ENCODE measurements at regions not wholly inside any gene's neighbourhood (a gene's known extent, or its start where the extent isn't known, plus 50 kb on each side); places are given as distances from the start of the nearest gene placed in this dataset.

- TF ChIP-seq ZBTB7A (CRISPR knock-in tag; IDR thresholded peaks at IDR 0.05) (no peak), SMAD3 (CRISPR knock-in tag; IDR thresholded peaks at IDR 0.05) (no peak), ZNF577 (CRISPR knock-in tag; IDR thresholded peaks at IDR 0.05; ENCODE audit: borderline replicate concordance, low read depth) (no peak), MED1 (CRISPR knock-in tag; IDR thresholded peaks at IDR 0.05) (no peak), HIVEP1 (CRISPR knock-in tag; IDR thresholded peaks at IDR 0.05) (no peak), ATF3 (CRISPR knock-in tag; IDR thresholded peaks at IDR 0.05) (no peak), ZNF552 (CRISPR knock-in tag; IDR thresholded peaks at IDR 0.05; ENCODE audit: borderline replicate concordance) (no peak), XRCC5 (optimal IDR thresholded peaks at IDR 0.05; ENCODE audit: low read length) (no peak)
Observed at GRCh38 chr1:228852511-228853088, 117.3 kb downstream of the RHOU start.

All from HepG2 (cell line).